GM23338 (cell line): ENCODE measurements at regions not wholly inside any gene's neighbourhood (a gene's known extent, or its start where the extent isn't known, plus 50 kb on each side); places are given as distances from the start of the nearest gene placed in this dataset.

Experiments
- CTCF ChIP-seq, 2 experiments: fragments of 200-600 bp in 1 of 2; sonication (generic) in 1 of 2; conservative IDR thresholded peaks; 2 replicates each; pipeline versions ENCODE4 v1.5.1 to v1.6.1; 2016 to 2017; ENCODE audit warnings: antibody characterized with exemption in 2 of 2, low read depth in 2 of 2, mild to moderate bottlenecking in 2 of 2, moderate library complexity in 1 of 2
- EZH2phosphoT487 ChIP-seq: fragments of 200-600 bp; sonication (generic); IDR thresholded peaks from one replicate; pipeline ENCODE4 v1.8.1; 2018; ENCODE audit warnings: antibody characterized with exemption; ENCODE audit not compliant: unreplicated experiment
- POLR2AphosphoS5 ChIP-seq: IDR thresholded peaks from 2 replicates; pipeline ENCODE4 v1.6.1; 2016; ENCODE audit warnings: antibody characterized with exemption, low read depth
- REST ChIP-seq: IDR thresholded peaks from one replicate; pipeline ENCODE4 v1.6.1; 2018; ENCODE audit warnings: antibody characterized with exemption; ENCODE audit not compliant: unreplicated experiment

- TF ChIP-seq POLR2AphosphoS5 = no peak
- TF ChIP-seq CTCF (conservative IDR thresholded peaks at IDR 0.05; ENCODE audit: low read depth in 2 of 2) = no peak
- TF ChIP-seq REST = no peak
- TF ChIP-seq EZH2phosphoT487 = no peak
These were observed 126.4 kb upstream of the OSMR start for GRCh38 chr5:38719403-38719802.
